ENCODE measurements at regions not wholly inside any gene's neighbourhood (a gene's known extent, or its start where the extent isn't known, plus 50 kb on each side); places are given as distances from the start of the nearest gene placed in this dataset.
"Not testable (repeated sequence)": the region's sequence is repeated elsewhere in the genome, so short reads cannot be mapped to it uniquely, and the experiment has no call there.

DNA sequence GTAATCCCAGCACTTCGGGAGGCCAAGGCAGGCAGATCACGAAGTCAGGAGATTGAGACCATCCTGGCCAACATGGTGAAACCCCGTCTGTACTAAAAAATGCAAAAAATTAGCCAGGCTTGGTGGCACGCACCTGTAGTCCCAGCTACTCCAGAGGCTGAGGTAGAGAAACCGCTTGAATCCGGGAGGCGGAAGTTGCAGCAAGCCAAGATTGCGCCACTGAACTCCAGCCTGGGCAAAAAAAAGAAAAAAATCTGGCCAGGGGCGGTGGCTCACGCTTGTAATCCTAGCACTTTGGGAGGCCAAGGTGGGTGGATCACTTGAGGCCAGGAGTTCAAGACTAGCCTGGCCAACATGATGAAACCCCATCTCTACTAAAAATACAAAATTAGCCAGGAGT, 722.7 kb downstream of the FSCB start:
- TF ChIP-seq CTCF (conservative IDR thresholded peaks at IDR 0.05; ENCODE audit: low read depth, low read length); EZH2 (IDR thresholded peaks at IDR 0.05; ENCODE audit: borderline replicate concordance, low read depth, low read length, poor library complexity, severe bottlenecking): not testable (repeated sequence)
